ENCODE measurements at regions not wholly inside any gene's neighbourhood (a gene's known extent, or its start where the extent isn't known, plus 50 kb on each side); places are given as distances from the start of the nearest gene placed in this dataset.

DNA sequence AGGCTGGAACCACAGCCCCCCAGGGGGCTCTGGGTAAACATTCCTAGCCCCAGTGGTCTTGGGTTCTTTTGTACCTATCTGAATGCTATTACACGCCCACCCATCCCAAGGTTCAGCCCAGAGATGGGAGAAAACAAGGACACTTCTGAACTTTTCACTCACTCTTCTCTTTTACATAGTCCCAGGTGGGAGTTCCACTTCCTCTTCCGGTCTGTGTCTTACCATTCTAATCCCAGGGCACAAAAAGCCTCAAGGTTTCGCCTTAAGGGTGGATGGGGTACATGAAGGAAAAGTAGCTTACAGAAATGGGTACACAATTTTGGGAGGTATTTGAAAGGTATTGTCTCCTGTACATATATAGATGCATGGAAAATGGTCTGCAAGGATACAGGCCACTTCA is 79.0 kb downstream of the TMEM30B start:
- no peaks in the 10 kb centered on the region for H3K36me3 ChIP-seq
- no peak for DNase-seq
- no peaks in the 10 kb centered on the region for H3K9me3 ChIP-seq
- TF ChIP-seq, protein P1, sequence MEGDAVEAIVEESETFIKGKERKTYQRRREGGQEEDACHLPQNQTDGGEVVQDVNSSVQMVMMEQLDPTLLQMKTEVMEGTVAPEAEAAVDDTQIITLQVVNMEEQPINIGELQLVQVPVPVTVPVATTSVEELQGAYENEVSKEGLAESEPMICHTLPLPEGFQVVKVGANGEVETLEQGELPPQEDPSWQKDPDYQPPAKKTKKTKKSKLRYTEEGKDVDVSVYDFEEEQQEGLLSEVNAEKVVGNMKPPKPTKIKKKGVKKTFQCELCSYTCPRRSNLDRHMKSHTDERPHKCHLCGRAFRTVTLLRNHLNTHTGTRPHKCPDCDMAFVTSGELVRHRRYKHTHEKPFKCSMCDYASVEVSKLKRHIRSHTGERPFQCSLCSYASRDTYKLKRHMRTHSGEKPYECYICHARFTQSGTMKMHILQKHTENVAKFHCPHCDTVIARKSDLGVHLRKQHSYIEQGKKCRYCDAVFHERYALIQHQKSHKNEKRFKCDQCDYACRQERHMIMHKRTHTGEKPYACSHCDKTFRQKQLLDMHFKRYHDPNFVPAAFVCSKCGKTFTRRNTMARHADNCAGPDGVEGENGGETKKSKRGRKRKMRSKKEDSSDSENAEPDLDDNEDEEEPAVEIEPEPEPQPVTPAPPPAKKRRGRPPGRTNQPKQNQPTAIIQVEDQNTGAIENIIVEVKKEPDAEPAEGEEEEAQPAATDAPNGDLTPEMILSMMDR (IDR thresholded peaks at IDR 0.05): no peak
- TF ChIP-seq POLR2A (IDR thresholded peaks at IDR 0.05): no peak
- no peak overlapping the region for H3K4me3 ChIP-seq
- H3K4me1 ChIP-seq: no peaks in the 10 kb centered on the region
- H3K27me3 ChIP-seq: no peaks in the 10 kb centered on the region
- H3K27ac ChIP-seq: no peak overlapping the region

DNA sequence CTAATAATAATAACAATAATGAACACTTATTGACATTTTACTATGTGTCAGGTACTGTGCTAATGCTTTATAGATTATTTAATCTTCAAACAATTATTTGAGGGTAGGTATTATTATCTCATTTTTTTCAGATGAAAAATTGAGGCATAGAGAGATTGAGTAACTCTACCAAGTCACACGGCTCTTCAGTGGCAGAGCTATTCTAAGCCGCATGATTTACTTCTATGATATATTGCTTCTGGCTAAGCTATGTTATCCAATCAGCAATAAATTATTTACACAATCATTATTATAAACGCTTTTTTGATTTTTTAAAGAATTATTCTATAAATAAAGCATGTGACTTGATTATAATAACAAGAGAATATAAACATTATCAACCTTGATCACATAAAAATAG is 80.0 kb downstream of the TMEM30B start:
- no peaks in the 10 kb centered on the region for H3K27me3 ChIP-seq
- no peaks in the 10 kb centered on the region for H3K4me1 ChIP-seq
- no peaks in the 10 kb centered on the region for H3K36me3 ChIP-seq

DNA sequence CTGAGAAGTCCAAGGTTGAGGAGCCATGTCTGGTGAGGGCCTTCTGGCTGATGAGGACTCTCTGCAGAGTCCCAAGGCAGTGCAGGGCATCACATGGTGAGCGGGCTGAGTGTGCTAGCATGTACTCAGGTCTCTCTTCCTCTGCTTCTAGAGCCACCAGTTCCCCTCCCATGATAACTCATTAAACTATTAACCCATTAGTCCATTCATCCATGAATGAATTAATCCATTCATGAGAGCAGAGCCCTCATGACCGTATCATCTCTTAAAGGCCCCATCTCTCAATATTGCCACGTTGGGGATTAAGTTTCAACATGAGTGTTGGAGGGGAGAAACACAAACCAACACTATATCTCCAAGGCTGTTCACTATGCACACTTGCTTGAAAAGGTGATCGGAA is 83.7 kb downstream of the TMEM30B start:
- DNase-seq: no peak
- Histone ChIP-seq H3K36me3 (no peaks in the 10 kb centered on the region), H3K27me3 (no peaks in the 10 kb centered on the region), H3K9me3 (no peaks in the 10 kb centered on the region), H3K4me1 (no peaks in the 10 kb centered on the region), H3K4me3 (no peak overlapping the region), H3K27ac (no peak overlapping the region)
- TF ChIP-seq POLR2A (IDR thresholded peaks at IDR 0.05): no peak
- TF ChIP-seq, protein P1 (IDR thresholded peaks at IDR 0.05): no peak

More for the DNA sequence above, 80.0 kb downstream of the TMEM30B start:
- Histone ChIP-seq H3K27ac (no peak overlapping the region), H3K9me3 (no peaks in the 10 kb centered on the region), H3K4me3 (no peak overlapping the region)
- DNase-seq: no peak
- no peak for TF ChIP-seq POLR2A (IDR thresholded peaks at IDR 0.05)
- TF ChIP-seq, protein P1 (IDR thresholded peaks at IDR 0.05): no peak

DNA sequence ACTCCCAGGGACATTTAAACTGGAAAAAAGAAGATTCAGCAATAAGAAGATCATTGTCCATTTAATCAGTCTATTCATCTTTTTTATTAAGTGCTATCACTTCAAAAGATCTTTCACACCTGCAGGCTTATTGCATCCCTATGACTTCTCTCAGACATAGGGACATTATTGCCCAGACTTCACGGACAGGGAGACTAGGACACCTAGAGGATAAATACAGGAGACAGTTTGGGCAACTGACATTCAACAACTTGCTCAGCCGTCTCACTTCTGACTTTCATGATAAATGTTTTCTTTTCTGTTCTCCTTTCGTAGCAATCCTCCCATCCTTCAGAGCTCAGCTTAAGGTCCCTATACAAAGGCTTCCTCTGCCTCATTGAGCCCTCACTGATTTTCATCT is 84.3 kb downstream of the TMEM30B start:
- no peak for DNase-seq
- Histone ChIP-seq H3K4me3 (no peak overlapping the region), H3K36me3 (no peaks in the 10 kb centered on the region), H3K4me1 (no peaks in the 10 kb centered on the region), H3K27ac (no peak overlapping the region), H3K27me3 (no peaks in the 10 kb centered on the region), H3K9me3 (no peaks in the 10 kb centered on the region)
- no peak for TF ChIP-seq POLR2A (IDR thresholded peaks at IDR 0.05)
- TF ChIP-seq, protein P1 (IDR thresholded peaks at IDR 0.05): no peak

DNA sequence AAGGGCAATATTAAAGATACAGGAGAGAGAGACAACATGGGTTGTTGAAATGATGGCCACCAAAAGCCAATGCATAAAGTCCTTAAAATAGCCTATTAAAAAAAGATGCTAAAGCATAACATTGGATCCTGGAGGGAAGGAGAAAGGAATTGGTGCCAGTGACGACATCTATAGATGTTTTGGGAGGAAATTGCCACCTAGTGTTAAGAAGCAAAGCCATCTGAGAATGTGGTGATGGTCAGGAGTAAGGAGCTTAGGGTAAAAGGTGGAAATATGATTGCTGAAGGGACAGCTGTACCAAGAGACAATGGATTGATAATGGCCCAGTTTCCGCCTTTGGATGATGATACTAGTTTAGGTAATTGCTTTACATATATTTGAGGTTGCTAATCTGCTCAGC is 85.1 kb downstream of the TMEM30B start:
- no peak for TF ChIP-seq POLR2A (IDR thresholded peaks at IDR 0.05)
- TF ChIP-seq, protein P1 (IDR thresholded peaks at IDR 0.05): no peak
- no peaks in the 10 kb centered on the region for H3K27me3 ChIP-seq
- no peaks in the 10 kb centered on the region for H3K9me3 ChIP-seq
- no peaks in the 10 kb centered on the region for H3K4me1 ChIP-seq
- H3K27ac ChIP-seq: no peak overlapping the region
- DNase-seq: no peak
- no peak overlapping the region for H3K4me3 ChIP-seq
- H3K36me3 ChIP-seq: no peaks in the 10 kb centered on the region

- Histone ChIP-seq H3K27me3 (no peaks in the 10 kb centered on the region), H3K36me3 (no peaks in the 10 kb centered on the region), H3K4me3 (no peak overlapping the region), H3K4me1 (peaks cover 0 to 4% (median 0%) of the 10 kb centered on the region in 4 donors), H3K9me3 (no peaks in the 10 kb centered on the region), H3K27ac (no peak overlapping the region)
- TF ChIP-seq POLR2A (IDR thresholded peaks at IDR 0.05): no peak
- TF ChIP-seq, protein P1 (IDR thresholded peaks at IDR 0.05): no peak
- no peak for DNase-seq
Measured at GRCh38 chr14:61193476-61193875, 87.7 kb downstream of the TMEM30B start.
